Naive B cell (primary cell): ENCODE measurements at regions not wholly inside any gene's neighbourhood (a gene's known extent, or its start where the extent isn't known, plus 50 kb on each side); places are given as distances from the start of the nearest gene placed in this dataset.
"Not testable (repeated sequence)": the region's sequence is repeated elsewhere in the genome, so short reads cannot be mapped to it uniquely, and the experiment has no call there.

ENCODE experiments used
- ATAC-seq, 2 donors: fragments of 150-1000 bp; cut with Tn5 transposase; 2 replicates each; pipeline ENCODE4 v1.10.0; 2021; ENCODE audit warnings: low read depth in 2 of 2, mild to moderate bottlenecking in 2 of 2, moderate library complexity in 2 of 2
- DNase-seq: peaks from one replicate; pipeline ENCODE4 v3.0.0; 2022
- H3K27ac Mint-ChIP-seq, 6 donors: one replicate each; pipeline ENCODE4 v1.8.0; 2020 to 2022; ENCODE audit warnings: mild to moderate bottlenecking in 6 of 6, mixed read lengths in 6 of 6, moderate library complexity in 5 of 6, inconsistent platforms in 2 of 6
- H3K27me3 Mint-ChIP-seq, 3 donors: one replicate each; pipeline ENCODE4 v1.8.0; 2021 to 2022; ENCODE audit warnings: mixed read lengths in 3 of 3, mild to moderate bottlenecking in 1 of 3
- H3K36me3 Mint-ChIP-seq, 2 donors: one replicate each; pipeline ENCODE4 v1.8.0; 2020 to 2022; ENCODE audit warnings: mixed read lengths in 2 of 2, inconsistent platforms in 1 of 2, mild to moderate bottlenecking in 1 of 2
- H3K4me1 Mint-ChIP-seq, 3 donors: one replicate each; pipeline ENCODE4 v1.8.0; 2020 to 2022; ENCODE audit warnings: mixed read lengths in 3 of 3, inconsistent platforms in 1 of 3, mild to moderate bottlenecking in 1 of 3, moderate library complexity in 1 of 3
- H3K4me3 Mint-ChIP-seq, 8 donors: one replicate each; pipeline ENCODE4 v1.8.0; 2020 to 2022; ENCODE audit warnings: mild to moderate bottlenecking in 8 of 8, mixed read lengths in 8 of 8, moderate library complexity in 8 of 8, inconsistent platforms in 2 of 8
- H3K9me3 Mint-ChIP-seq, 7 donors: one replicate each; pipeline ENCODE4 v1.8.0; 2020 to 2022; ENCODE audit warnings: mixed read lengths in 7 of 7, mild to moderate bottlenecking in 5 of 7, inconsistent platforms in 2 of 7, moderate library complexity in 1 of 7

GRCh38 chr20:17869295-17869994, 99.1 kb downstream of the SNX5 start:
- Mint-ChIP-seq H3K4me3 (no peak overlapping the region), H3K27ac (no peak overlapping the region), H3K4me1 (peaks cover 21 to 31% (median 28%) of the 10 kb centered on the region in 3 donors), H3K27me3 (peaks cover 9 to 11% (median 11%) of the 10 kb centered on the region in 3 donors), H3K9me3 (no peaks in the 10 kb centered on the region), H3K36me3 (peaks cover 0 to 4% of the 10 kb centered on the region in 2 donors)
- ATAC-seq: no peak
- no peak for DNase-seq

GRCh38 chr20:17868700-17869231, 99.8 kb downstream of the SNX5 start:
- no peak overlapping the region for H3K4me3 Mint-ChIP-seq
- H3K9me3 Mint-ChIP-seq: no peaks in the 10 kb centered on the region
- DNase-seq: no peak
- H3K27ac Mint-ChIP-seq: no peak overlapping the region
- H3K27me3 Mint-ChIP-seq: peaks cover 9 to 11% (median 11%) of the 10 kb centered on the region in 3 donors
- peaks cover 0 to 4% of the 10 kb centered on the region in 2 donors for H3K36me3 Mint-ChIP-seq
- ATAC-seq: no peak
- peaks cover 19 to 24% (median 21%) of the 10 kb centered on the region in 3 donors for H3K4me1 Mint-ChIP-seq

GRCh38 chr20:17868151-17868550, 100.4 kb downstream of the SNX5 start:
- peaks cover 9 to 11% (median 11%) of the 10 kb centered on the region in 3 donors for H3K27me3 Mint-ChIP-seq
- H3K9me3 Mint-ChIP-seq: no peaks in the 10 kb centered on the region
- H3K27ac Mint-ChIP-seq: no peak overlapping the region
- DNase-seq (no peak), ATAC-seq (no peak)
- H3K4me1 Mint-ChIP-seq: peaks cover 18 to 22% (median 19%) of the 10 kb centered on the region in 3 donors
- H3K36me3 Mint-ChIP-seq: peaks cover 0 to 4% of the 10 kb centered on the region in 2 donors
- H3K4me3 Mint-ChIP-seq: no peak overlapping the region

GRCh38 chr20:17867131-17867925, 101.3 kb downstream of the SNX5 start:
- no peak overlapping the region for H3K4me3 Mint-ChIP-seq
- peaks cover 16 to 22% (median 19%) of the 10 kb centered on the region in 3 donors for H3K4me1 Mint-ChIP-seq
- peaks cover 0 to 4% of the 10 kb centered on the region in 2 donors for H3K36me3 Mint-ChIP-seq
- H3K9me3 Mint-ChIP-seq: no peaks in the 10 kb centered on the region
- DNase-seq (no peak), ATAC-seq (no peak)
- peak overlapping the region in 1 of 6 donors; percentile 33 for H3K27ac Mint-ChIP-seq
- H3K27me3 Mint-ChIP-seq: peaks cover 9 to 13% (median 11%) of the 10 kb centered on the region in 3 donors

GRCh38 chr20:17866234-17867001, 102.2 kb downstream of the SNX5 start:
- H3K4me3 Mint-ChIP-seq: no peak overlapping the region
- peaks cover 16 to 22% (median 19%) of the 10 kb centered on the region in 3 donors for H3K4me1 Mint-ChIP-seq
- no peak for ATAC-seq
- no peak for DNase-seq
- H3K36me3 Mint-ChIP-seq: peaks cover 0 to 4% of the 10 kb centered on the region in 2 donors
- no peak overlapping the region for H3K27ac Mint-ChIP-seq
- no peaks in the 10 kb centered on the region for H3K9me3 Mint-ChIP-seq
- H3K27me3 Mint-ChIP-seq: peaks cover 9 to 17% (median 11%) of the 10 kb centered on the region in 3 donors

GRCh38 chr20:17863577-17864292, 104.9 kb downstream of the SNX5 start:
- DNase-seq (no peak), ATAC-seq (no peak)
- Mint-ChIP-seq H3K36me3 (peaks cover 0 to 4% of the 10 kb centered on the region in 2 donors), H3K4me3 (no peak overlapping the region), H3K27me3 (peaks cover 6 to 17% (median 9%) of the 10 kb centered on the region in 3 donors), H3K4me1 (peaks cover 36 to 47% (median 41%) of the 10 kb centered on the region in 3 donors), H3K27ac (no peak overlapping the region), H3K9me3 (no peaks in the 10 kb centered on the region)

- ATAC-seq: no peak
- H3K36me3 Mint-ChIP-seq: peaks cover 0 to 2% of the 10 kb centered on the region in 2 donors
- H3K9me3 Mint-ChIP-seq: no peaks in the 10 kb centered on the region
- H3K27ac Mint-ChIP-seq: no peak overlapping the region
- peaks cover 42 to 52% (median 46%) of the 10 kb centered on the region in 3 donors for H3K4me1 Mint-ChIP-seq
- peaks cover 3 to 13% (median 6%) of the 10 kb centered on the region in 3 donors for H3K27me3 Mint-ChIP-seq
- no peak for DNase-seq
- no peak overlapping the region for H3K4me3 Mint-ChIP-seq
Observed at GRCh38 chr20:17863209-17863576, 105.4 kb downstream of the SNX5 start.

- peaks cover 49 to 62% (median 56%) of the 10 kb centered on the region in 3 donors for H3K4me1 Mint-ChIP-seq
- H3K9me3 Mint-ChIP-seq: no peaks in the 10 kb centered on the region
- H3K36me3 Mint-ChIP-seq: no peaks in the 10 kb centered on the region
- H3K27me3 Mint-ChIP-seq: peaks cover 0 to 10% (median 0%) of the 10 kb centered on the region in 3 donors
- peak overlapping the region in 7 of 8 donors; percentile 20 to 78 (median 64) for H3K4me3 Mint-ChIP-seq
- ATAC-seq (no peak), DNase-seq (no peak)
- peak overlapping the region in 5 of 6 donors; percentile 3 to 78 (median 55) for H3K27ac Mint-ChIP-seq
Observed at GRCh38 chr20:17862171-17862570, 106.4 kb downstream of the SNX5 start.

GRCh38 chr20:17861620-17862019, 107.0 kb downstream of the SNX5 start:
- H3K4me3 Mint-ChIP-seq: peak overlapping the region; percentile 28 to 78 (median 68)
- not testable (repeated sequence) for ATAC-seq, H3K36me3 Mint-ChIP-seq, DNase-seq, H3K9me3 Mint-ChIP-seq
- H3K27ac Mint-ChIP-seq: peak overlapping the region in 2 of 6 donors; percentile 43 to 78
- peaks cover 54 to 68% (median 62%) of the 10 kb centered on the region in 3 donors for H3K4me1 Mint-ChIP-seq
- peaks cover 0 to 10% (median 0%) of the 10 kb centered on the region in 3 donors for H3K27me3 Mint-ChIP-seq

- H3K9me3 Mint-ChIP-seq: no peaks in the 10 kb centered on the region
- no peaks in the 10 kb centered on the region for H3K36me3 Mint-ChIP-seq
- peaks cover 0 to 6% (median 0%) of the 10 kb centered on the region in 3 donors for H3K27me3 Mint-ChIP-seq
- peak overlapping the region in 4 of 6 donors; percentile 43 to 90 (median 53) for H3K27ac Mint-ChIP-seq
- ATAC-seq (no peak), DNase-seq (peak; percentile 29)
- H3K4me1 Mint-ChIP-seq: peaks cover 65 to 73% (median 72%) of the 10 kb centered on the region in 3 donors
- H3K4me3 Mint-ChIP-seq: peak overlapping the region; percentile 28 to 84 (median 70)
Observed at GRCh38 chr20:17860301-17861197, 108.0 kb downstream of the SNX5 start.

- peak overlapping the region in 5 of 6 donors; percentile 49 to 90 (median 76) for H3K27ac Mint-ChIP-seq
- ATAC-seq: no peak
- peaks cover 66 to 81% (median 81%) of the 10 kb centered on the region in 3 donors for H3K4me1 Mint-ChIP-seq
Observed at GRCh38 chr20:17859616-17860232, 108.9 kb downstream of the SNX5 start.

More at GRCh38 chr20:17859616-17860232, 108.9 kb downstream of the SNX5 start:
- no peaks in the 10 kb centered on the region for H3K9me3 Mint-ChIP-seq
- no peak for DNase-seq
- H3K36me3 Mint-ChIP-seq: no peaks in the 10 kb centered on the region
- peak overlapping the region in 7 of 8 donors; percentile 16 to 80 (median 68) for H3K4me3 Mint-ChIP-seq
- H3K27me3 Mint-ChIP-seq: peaks cover 0 to 6% (median 0%) of the 10 kb centered on the region in 3 donors
